Activated CD8-positive, alpha-beta memory T cell treated with anti-CD3 and anti-CD28 coated beads, Interleukin-2, amount 10 ng/mL, durations not matched to agents 7 days and 5 days (primary cell): ENCODE measurements at regions not wholly inside any gene's neighbourhood (a gene's known extent, or its start where the extent isn't known, plus 50 kb on each side); places are given as distances from the start of the nearest gene placed in this dataset.
"Not testable (repeated sequence)": the region's sequence is repeated elsewhere in the genome, so short reads cannot be mapped to it uniquely, and the experiment has no call there.

Experiments used
- ATAC-seq: fragments of 150-1000 bp; cut with Tn5 transposase; one replicate; pipeline ENCODE4 v1.10.0; 2021; ENCODE audit warnings: moderate library complexity
- CTCF ChIA-PET: fragments of 350-600 bp; sonication (Branson Sonifier 250); formaldehyde crosslinking; loops from one replicate; lab custom pipeline; 2021; ENCODE audit warnings: antibody characterized with exemption; lab: Charles Lee
- DNase-seq: peaks from one replicate; pipeline ENCODE4 v3.0.0-alpha.2; 2020
- H3K27ac Mint-ChIP-seq: one replicate; pipeline ENCODE4 v1.8.0; 2021; ENCODE audit warnings: mild to moderate bottlenecking, mixed read lengths
- H3K27me3 Mint-ChIP-seq: one replicate; pipeline ENCODE4 v1.8.0; 2021; ENCODE audit warnings: mixed read lengths
- H3K36me3 Mint-ChIP-seq: one replicate; pipeline ENCODE4 v1.8.0; 2021; ENCODE audit warnings: mild to moderate bottlenecking, mixed read lengths
- H3K4me1 Mint-ChIP-seq: one replicate; pipeline ENCODE4 v1.8.0; 2021; ENCODE audit warnings: mixed read lengths
- H3K4me3 Mint-ChIP-seq: one replicate; pipeline ENCODE4 v1.8.0; 2021; ENCODE audit warnings: mild to moderate bottlenecking, moderate library complexity, mixed read lengths
- H3K9me3 Mint-ChIP-seq: one replicate; pipeline ENCODE4 v1.8.0; 2022; ENCODE audit warnings: low read depth, mixed read lengths

- Mint-ChIP-seq H3K27me3 (peaks cover 17% of the 10 kb centered on the region), H3K4me3 (no peak overlapping the region), H3K4me1 (no peaks in the 10 kb centered on the region), H3K9me3 (no peaks in the 10 kb centered on the region), H3K27ac (no peak overlapping the region), H3K36me3 (no peaks in the 10 kb centered on the region)
- CTCF ChIA-PET, result interaction anchor here (0.6 kb wide), 1 partner anchor 982 kb away, joined by 3 read pairs; no protein-coding TSS in a partner anchor
- no peak for DNase-seq
- ATAC-seq, result no peak
Measured at GRCh38 chr10:21297603-21298383, 227.7 kb downstream of the SKIDA1 start.

- Mint-ChIP-seq H3K27me3 (peaks cover 23% of the 10 kb centered on the region), H3K4me3 (no peak overlapping the region), H3K9me3 (no peaks in the 10 kb centered on the region), H3K27ac (no peak overlapping the region), H3K36me3 (no peaks in the 10 kb centered on the region), H3K4me1 (no peaks in the 10 kb centered on the region)
- no peak for DNase-seq
- CTCF ChIA-PET, result no interaction called here
- no peak for ATAC-seq
Measured at GRCh38 chr10:21296575-21297355, 228.7 kb downstream of the SKIDA1 start.

- DNase-seq, result no peak
- H3K27ac Mint-ChIP-seq, result no peak overlapping the region
- no peak for ATAC-seq
- no peaks in the 10 kb centered on the region for H3K4me1 Mint-ChIP-seq
- H3K36me3 Mint-ChIP-seq, result no peaks in the 10 kb centered on the region
- H3K4me3 Mint-ChIP-seq, result no peak overlapping the region
- H3K27me3 Mint-ChIP-seq, result peaks cover 29% of the 10 kb centered on the region
- CTCF ChIA-PET, result no interaction called here
- no peaks in the 10 kb centered on the region for H3K9me3 Mint-ChIP-seq
Measured at GRCh38 chr10:21293518-21294356, 231.7 kb downstream of the SKIDA1 start.

- Mint-ChIP-seq H3K27me3 (peaks cover 29% of the 10 kb centered on the region), H3K9me3 (no peaks in the 10 kb centered on the region), H3K4me3 (no peak overlapping the region), H3K36me3 (no peaks in the 10 kb centered on the region), H3K27ac (no peak overlapping the region), H3K4me1 (no peaks in the 10 kb centered on the region)
- ATAC-seq, result no peak
- DNase-seq, result no peak
- CTCF ChIA-PET, result no interaction called here
Measured at GRCh38 chr10:21292763-21293517, 232.5 kb downstream of the SKIDA1 start.

- CTCF ChIA-PET, result no interaction called here
- Mint-ChIP-seq H3K27me3 (peaks cover 29% of the 10 kb centered on the region), H3K4me3 (no peak overlapping the region), H3K27ac (no peak overlapping the region), H3K4me1 (no peaks in the 10 kb centered on the region), H3K36me3 (no peaks in the 10 kb centered on the region), H3K9me3 (no peaks in the 10 kb centered on the region)
- ATAC-seq, result no peak
- no peak for DNase-seq
Measured at GRCh38 chr10:21290499-21291160, 234.9 kb downstream of the SKIDA1 start.

GRCh38 chr10:21289961-21290360 lies 235.5 kb downstream of the SKIDA1 start:
- CTCF ChIA-PET, result no interaction called here

GRCh38 chr10:21289271-21289670 lies 236.2 kb downstream of the SKIDA1 start:
- no peak overlapping the region for H3K4me3 Mint-ChIP-seq
- H3K27ac Mint-ChIP-seq, result no peak overlapping the region
- H3K36me3 Mint-ChIP-seq, result no peaks in the 10 kb centered on the region
- ATAC-seq (no peak), DNase-seq (no peak)
- peaks cover 27% of the 10 kb centered on the region for H3K27me3 Mint-ChIP-seq
- no peaks in the 10 kb centered on the region for H3K9me3 Mint-ChIP-seq
- CTCF ChIA-PET, result no interaction called here
- no peaks in the 10 kb centered on the region for H3K4me1 Mint-ChIP-seq

More at GRCh38 chr10:21289961-21290360, 235.5 kb downstream of the SKIDA1 start:
- no peak for ATAC-seq
- Mint-ChIP-seq H3K4me3 (no peak overlapping the region), H3K36me3 (no peaks in the 10 kb centered on the region), H3K27ac (no peak overlapping the region), H3K4me1 (no peaks in the 10 kb centered on the region), H3K27me3 (peaks cover 29% of the 10 kb centered on the region), H3K9me3 (no peaks in the 10 kb centered on the region)
- DNase-seq, result no peak

GRCh38 chr10:21285742-21286331 lies 239.6 kb downstream of the SKIDA1 start:
- DNase-seq (no peak), ATAC-seq (no peak)
- Mint-ChIP-seq H3K4me1 (no peaks in the 10 kb centered on the region), H3K36me3 (no peaks in the 10 kb centered on the region), H3K9me3 (no peaks in the 10 kb centered on the region), H3K4me3 (no peak overlapping the region), H3K27me3 (peaks cover 6% of the 10 kb centered on the region), H3K27ac (no peak overlapping the region)
- CTCF ChIA-PET, result no interaction called here

GRCh38 chr10:21285207-21285606 lies 240.3 kb downstream of the SKIDA1 start:
- Mint-ChIP-seq H3K27ac (no peak overlapping the region), H3K9me3 (no peaks in the 10 kb centered on the region), H3K36me3 (no peaks in the 10 kb centered on the region), H3K27me3 (peaks cover under 1% of the 10 kb centered on the region), H3K4me1 (no peaks in the 10 kb centered on the region), H3K4me3 (no peak overlapping the region)
- DNase-seq (no peak), ATAC-seq (no peak)
- CTCF ChIA-PET, result no interaction called here

- no peaks in the 10 kb centered on the region for H3K27me3 Mint-ChIP-seq
- no peak for ATAC-seq
- no peak for DNase-seq
- H3K4me1 Mint-ChIP-seq, result no peaks in the 10 kb centered on the region
- H3K9me3 Mint-ChIP-seq, result no peaks in the 10 kb centered on the region
- H3K4me3 Mint-ChIP-seq, result no peak overlapping the region
- CTCF ChIA-PET, result no interaction called here
- H3K36me3 Mint-ChIP-seq, result no peaks in the 10 kb centered on the region
- no peak overlapping the region for H3K27ac Mint-ChIP-seq
Measured at GRCh38 chr10:21284301-21284700, 241.2 kb downstream of the SKIDA1 start.

- H3K27ac Mint-ChIP-seq, DNase-seq, H3K9me3 Mint-ChIP-seq, ATAC-seq, H3K4me1 Mint-ChIP-seq, H3K27me3 Mint-ChIP-seq, H3K4me3 Mint-ChIP-seq, CTCF ChIA-PET, H3K36me3 Mint-ChIP-seq: not testable (repeated sequence)
Measured at GRCh38 chr10:21283053-21283452, 242.4 kb downstream of the SKIDA1 start.

GRCh38 chr10:21281765-21282484 lies 243.6 kb downstream of the SKIDA1 start:
- DNase-seq, result no peak
- Mint-ChIP-seq H3K4me1 (no peaks in the 10 kb centered on the region), H3K27me3 (no peaks in the 10 kb centered on the region), H3K4me3 (no peak overlapping the region), H3K36me3 (no peaks in the 10 kb centered on the region), H3K27ac (no peak overlapping the region), H3K9me3 (no peaks in the 10 kb centered on the region)
- CTCF ChIA-PET, result no interaction called here
- ATAC-seq, result no peak
